ENCODE measurements at regions not wholly inside any gene's neighbourhood (a gene's known extent, or its start where the extent isn't known, plus 50 kb on each side); places are given as distances from the start of the nearest gene placed in this dataset.

DNA sequence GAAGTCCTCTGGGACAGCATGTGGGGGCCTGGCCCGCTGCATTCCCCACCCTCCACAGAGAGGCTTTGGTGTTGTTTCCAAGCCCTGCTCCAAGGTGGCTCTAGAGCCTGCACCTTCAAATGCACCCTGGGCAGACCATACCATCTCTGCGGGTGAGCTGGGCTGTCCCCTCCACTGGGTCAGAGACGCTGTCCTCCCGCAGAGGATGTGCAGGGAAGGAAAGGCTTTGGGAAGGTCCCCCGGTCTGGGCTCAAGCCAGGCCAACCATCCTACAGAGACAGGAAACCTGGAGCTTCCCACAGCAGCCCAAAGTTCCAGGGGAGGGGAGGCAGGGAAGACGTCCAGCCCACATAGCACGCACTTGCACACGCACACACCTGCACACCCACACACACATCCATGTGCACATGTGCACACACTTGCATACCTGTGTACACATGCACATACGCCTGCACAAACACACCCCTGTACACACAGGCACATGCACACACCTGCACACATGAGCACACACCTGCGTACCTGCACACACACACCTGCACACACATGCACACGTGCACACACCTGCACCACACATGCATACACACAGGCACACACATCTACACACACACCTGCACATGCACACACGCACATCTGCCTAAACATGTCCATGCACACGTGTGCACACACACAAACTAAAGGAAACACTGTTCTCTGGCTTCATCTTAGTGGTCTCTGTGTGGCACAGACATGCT is 155.4 kb downstream of the ERMARD start:
- no peak overlapping the region for H3K4me3 Mint-ChIP-seq
- H3K36me3 Mint-ChIP-seq (ENCODE audit: low read depth): no peaks in the 10 kb centered on the region
- H3K4me1 Mint-ChIP-seq (ENCODE audit: low read depth): no peaks in the 10 kb centered on the region
- no peaks in the 10 kb centered on the region for H3K27me3 Mint-ChIP-seq (ENCODE audit: low read depth)
- no peaks in the 10 kb centered on the region for H3K9me3 Mint-ChIP-seq
- no peak overlapping the region for H3K27ac Mint-ChIP-seq
- DNase-seq (ENCODE audit: low spot score): no peak

- Mint-ChIP-seq H3K27me3 (ENCODE audit: low read depth) (no peaks in the 10 kb centered on the region), H3K4me3 (no peak overlapping the region), H3K4me1 (ENCODE audit: low read depth) (no peaks in the 10 kb centered on the region), H3K27ac (no peak overlapping the region), H3K9me3 (peaks cover 2% of the 10 kb centered on the region), H3K36me3 (ENCODE audit: low read depth) (no peaks in the 10 kb centered on the region)
- DNase-seq (ENCODE audit: low spot score): no peak
Measured at GRCh38 chr6:169906004-169906687, 154.7 kb downstream of the ERMARD start.

DNA sequence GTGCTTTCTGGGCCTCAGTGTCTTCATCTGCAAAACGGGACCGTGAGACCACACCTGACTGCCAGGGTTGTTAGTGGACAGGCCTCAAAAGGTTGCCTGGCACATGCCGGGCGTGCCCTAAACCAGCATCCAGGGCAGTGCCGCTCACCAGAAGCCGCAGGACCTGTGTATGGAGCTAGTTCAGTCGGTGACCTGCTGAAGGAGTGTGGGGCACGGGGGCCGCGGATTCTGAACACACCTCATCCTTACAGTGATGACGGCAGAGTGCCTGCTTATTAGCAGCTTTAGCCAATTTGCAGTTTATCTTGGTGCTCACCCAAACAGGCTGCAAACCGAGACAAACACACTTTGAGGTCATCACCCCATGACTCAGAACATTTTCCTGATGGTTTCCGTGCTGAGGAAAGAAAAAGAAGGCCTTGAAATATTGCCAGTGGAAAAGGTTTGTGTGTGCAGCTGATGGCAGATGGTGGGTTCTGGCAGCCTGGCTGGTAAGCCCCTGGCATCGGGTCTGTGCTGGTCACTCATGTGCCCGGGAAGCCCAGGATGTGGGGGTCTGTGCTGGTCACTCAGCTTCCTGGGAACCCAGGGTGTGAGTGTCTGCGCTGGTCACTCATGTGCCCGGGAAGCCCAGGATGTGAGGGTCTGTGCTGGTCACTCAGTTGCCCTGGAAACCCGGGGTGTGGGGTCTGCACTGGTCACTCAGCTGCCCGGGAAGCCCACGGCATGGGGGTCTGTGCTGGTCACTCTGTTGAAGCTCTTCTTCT is 153.8 kb downstream of the ERMARD start:
- peaks cover 4% of the 10 kb centered on the region for H3K9me3 Mint-ChIP-seq
- no peak overlapping the region for H3K27ac Mint-ChIP-seq
- H3K27me3 Mint-ChIP-seq (ENCODE audit: low read depth): no peaks in the 10 kb centered on the region
- H3K4me3 Mint-ChIP-seq: no peak overlapping the region
- H3K4me1 Mint-ChIP-seq (ENCODE audit: low read depth): no peaks in the 10 kb centered on the region
- no peak for DNase-seq (ENCODE audit: low spot score)
- no peaks in the 10 kb centered on the region for H3K36me3 Mint-ChIP-seq (ENCODE audit: low read depth)

- no peak for DNase-seq (ENCODE audit: low spot score)
- no peaks in the 10 kb centered on the region for H3K4me1 Mint-ChIP-seq (ENCODE audit: low read depth)
- no peak overlapping the region for H3K4me3 Mint-ChIP-seq
Measured at GRCh38 chr6:169904051-169904922, 152.9 kb downstream of the ERMARD start.

GRCh38 chr6:169903122-169903521 is 151.7 kb downstream of the ERMARD start:
- no peak overlapping the region for H3K4me3 Mint-ChIP-seq
- H3K27me3 Mint-ChIP-seq (ENCODE audit: low read depth): no peaks in the 10 kb centered on the region
- DNase-seq (ENCODE audit: low spot score): no peak
- H3K27ac Mint-ChIP-seq: no peak overlapping the region
- peaks cover 4% of the 10 kb centered on the region for H3K9me3 Mint-ChIP-seq
- no peaks in the 10 kb centered on the region for H3K36me3 Mint-ChIP-seq (ENCODE audit: low read depth)
- H3K4me1 Mint-ChIP-seq (ENCODE audit: low read depth): no peaks in the 10 kb centered on the region

More at GRCh38 chr6:169904051-169904922, 152.9 kb downstream of the ERMARD start:
- H3K9me3 Mint-ChIP-seq: peaks cover 4% of the 10 kb centered on the region
- no peaks in the 10 kb centered on the region for H3K27me3 Mint-ChIP-seq (ENCODE audit: low read depth)
- no peak overlapping the region for H3K27ac Mint-ChIP-seq
- H3K36me3 Mint-ChIP-seq (ENCODE audit: low read depth): no peaks in the 10 kb centered on the region

- Mint-ChIP-seq H3K4me3 (no peak overlapping the region), H3K9me3 (peaks cover 4% of the 10 kb centered on the region), H3K4me1 (ENCODE audit: low read depth) (no peaks in the 10 kb centered on the region), H3K36me3 (ENCODE audit: low read depth) (no peaks in the 10 kb centered on the region), H3K27ac (no peak overlapping the region), H3K27me3 (ENCODE audit: low read depth) (no peaks in the 10 kb centered on the region)
- DNase-seq (ENCODE audit: low spot score): no peak
Measured at GRCh38 chr6:169902604-169903003, 151.2 kb downstream of the ERMARD start.

- Mint-ChIP-seq H3K4me3 (no peak overlapping the region), H3K27ac (no peak overlapping the region), H3K4me1 (ENCODE audit: low read depth) (no peaks in the 10 kb centered on the region), H3K27me3 (ENCODE audit: low read depth) (no peaks in the 10 kb centered on the region), H3K36me3 (ENCODE audit: low read depth) (no peaks in the 10 kb centered on the region), H3K9me3 (peaks cover 4% of the 10 kb centered on the region)
- DNase-seq (ENCODE audit: low spot score): no peak
Measured at GRCh38 chr6:169902070-169902469, 150.6 kb downstream of the ERMARD start.

GRCh38 chr6:169899481-169900145 is 148.2 kb downstream of the ERMARD start:
- no peak overlapping the region for H3K4me3 Mint-ChIP-seq
- H3K27ac Mint-ChIP-seq: no peak overlapping the region
- H3K4me1 Mint-ChIP-seq (ENCODE audit: low read depth): no peaks in the 10 kb centered on the region
- no peak for DNase-seq (ENCODE audit: low spot score)
- no peaks in the 10 kb centered on the region for H3K27me3 Mint-ChIP-seq (ENCODE audit: low read depth)
- H3K36me3 Mint-ChIP-seq (ENCODE audit: low read depth): no peaks in the 10 kb centered on the region
- H3K9me3 Mint-ChIP-seq: peaks cover 4% of the 10 kb centered on the region

GRCh38 chr6:169898788-169899480 is 147.5 kb downstream of the ERMARD start:
- H3K27ac Mint-ChIP-seq: no peak overlapping the region

DNA sequence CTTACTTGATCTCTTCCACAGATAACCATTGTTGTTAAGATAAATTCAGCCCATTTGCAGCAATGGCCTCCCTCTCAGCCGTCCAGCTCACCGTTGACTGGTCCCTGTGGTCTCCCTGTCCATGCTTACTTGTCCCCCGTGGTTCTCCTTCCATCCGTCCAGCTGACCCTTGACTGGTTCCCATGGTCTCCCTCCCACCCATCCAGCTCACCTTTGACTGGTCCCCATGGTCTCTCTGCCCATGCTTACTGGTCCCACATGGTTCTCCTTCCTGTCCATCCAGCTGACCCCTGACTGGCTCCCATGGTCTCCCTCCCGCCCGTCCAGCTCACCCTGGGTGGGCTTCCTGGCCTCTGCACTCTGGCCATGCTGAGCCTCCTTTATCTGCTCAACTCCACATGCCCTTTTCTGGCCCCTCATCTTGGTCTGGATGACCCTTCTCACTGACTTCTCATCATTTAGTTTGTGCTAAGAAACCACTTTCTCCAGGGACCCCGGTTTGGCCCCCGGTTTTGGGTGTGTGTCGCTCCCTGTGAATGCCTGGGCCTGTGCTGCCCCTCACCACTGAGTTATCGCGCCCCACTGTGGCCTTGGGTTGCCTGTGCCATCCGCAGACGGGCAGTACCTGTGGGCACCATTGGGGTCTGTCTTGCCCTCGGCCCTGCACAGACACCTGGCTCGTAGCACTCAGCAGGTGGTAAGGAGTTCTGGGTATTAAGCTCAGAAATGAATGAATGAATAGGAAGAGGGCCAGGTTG is 146.4 kb downstream of the ERMARD start:
- Mint-ChIP-seq H3K4me3 (no peak overlapping the region), H3K36me3 (ENCODE audit: low read depth) (no peaks in the 10 kb centered on the region), H3K27ac (no peak overlapping the region), H3K4me1 (ENCODE audit: low read depth) (no peaks in the 10 kb centered on the region), H3K9me3 (peaks cover 4% of the 10 kb centered on the region), H3K27me3 (ENCODE audit: low read depth) (no peaks in the 10 kb centered on the region)
- DNase-seq (ENCODE audit: low spot score): no peak

More at GRCh38 chr6:169898788-169899480, 147.5 kb downstream of the ERMARD start:
- H3K4me3 Mint-ChIP-seq: no peak overlapping the region
- peaks cover 4% of the 10 kb centered on the region for H3K9me3 Mint-ChIP-seq
- no peak for DNase-seq (ENCODE audit: low spot score)
- no peaks in the 10 kb centered on the region for H3K36me3 Mint-ChIP-seq (ENCODE audit: low read depth)
- H3K4me1 Mint-ChIP-seq (ENCODE audit: low read depth): no peaks in the 10 kb centered on the region
- H3K27me3 Mint-ChIP-seq (ENCODE audit: low read depth): no peaks in the 10 kb centered on the region

DNA sequence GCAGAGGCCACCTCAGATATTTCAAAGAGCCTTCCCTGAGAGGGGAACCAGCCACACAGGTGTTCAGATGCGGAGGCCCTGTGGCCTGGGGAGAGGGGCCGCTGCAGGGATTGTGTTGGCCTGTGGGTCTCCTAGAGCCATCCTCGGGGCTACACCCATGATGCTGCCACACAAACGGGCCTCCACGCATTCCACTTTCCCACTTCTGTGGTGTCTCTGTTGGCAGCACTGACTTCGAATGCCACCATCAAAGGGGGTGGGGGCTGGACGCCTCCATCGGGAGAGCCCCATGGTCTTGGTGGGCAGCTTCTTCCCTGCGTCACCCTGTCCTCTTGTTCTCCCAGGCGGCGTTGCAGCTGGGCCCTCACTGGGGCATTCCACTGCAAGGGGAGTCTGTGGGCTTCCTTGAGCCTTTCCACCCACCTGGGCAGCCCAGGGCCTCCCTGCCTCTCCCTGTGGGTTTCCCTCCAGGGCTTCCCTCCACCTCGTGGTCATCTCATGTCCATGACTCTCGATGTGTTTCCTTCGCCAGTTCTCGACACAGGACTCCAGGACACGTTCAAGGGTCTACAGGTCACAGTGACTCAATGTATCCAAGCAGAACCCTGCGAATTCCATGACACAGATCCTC is 145.5 kb downstream of the ERMARD start:
- no peak for DNase-seq (ENCODE audit: low spot score)
- no peaks in the 10 kb centered on the region for H3K4me1 Mint-ChIP-seq (ENCODE audit: low read depth)
- peaks cover 4% of the 10 kb centered on the region for H3K9me3 Mint-ChIP-seq
- H3K36me3 Mint-ChIP-seq (ENCODE audit: low read depth): no peaks in the 10 kb centered on the region
- H3K27ac Mint-ChIP-seq: no peak overlapping the region
- H3K4me3 Mint-ChIP-seq: no peak overlapping the region
- no peaks in the 10 kb centered on the region for H3K27me3 Mint-ChIP-seq (ENCODE audit: low read depth)

All from T-helper 2 cell treated with Interferon-gamma antibody and Interleukin-4, amounts not matched to agents 5 μg/mL and 100 μg/mL, for 36 hours (primary cell).